ENCODE measurements at regions not wholly inside any gene's neighbourhood (a gene's known extent, or its start where the extent isn't known, plus 50 kb on each side); places are given as distances from the start of the nearest gene placed in this dataset.

DNA sequence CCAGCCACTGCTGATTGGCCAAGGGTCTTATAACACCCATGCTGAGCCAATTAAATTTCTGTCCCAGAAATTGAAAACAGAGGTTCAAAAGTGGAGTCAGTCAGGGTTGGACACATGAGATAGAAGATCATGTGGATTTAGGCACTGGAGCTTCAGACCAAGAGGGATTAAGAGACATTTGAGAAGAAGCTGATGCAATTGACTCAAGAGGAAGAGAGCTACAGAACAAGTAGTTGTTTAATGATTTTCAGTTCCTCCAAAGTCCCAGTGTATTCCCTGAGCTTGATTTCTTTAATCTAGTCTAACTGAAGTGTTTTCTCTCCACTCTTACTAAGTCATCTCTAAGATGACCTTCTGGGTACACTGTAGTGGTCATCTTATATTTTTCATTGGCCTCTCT lies 227.1 kb downstream of the DUSP10 start:
- intact Hi-C loops (cut with DNase I; ENCODE audit: low total_unique reads): no loop called here
- Histone ChIP-seq H3K36me3 (no peaks in the 10 kb centered on the region), H3K4me1 (peaks cover 0 to 5% (median 0%) of the 10 kb centered on the region in 4 donors), H3K27me3 (no peaks in the 10 kb centered on the region), H3K9me3 (no peaks in the 10 kb centered on the region), H3K27ac (no peak overlapping the region), H3K4me3 (no peak overlapping the region)
- no peak for DNase-seq
- TF ChIP-seq, protein P1, sequence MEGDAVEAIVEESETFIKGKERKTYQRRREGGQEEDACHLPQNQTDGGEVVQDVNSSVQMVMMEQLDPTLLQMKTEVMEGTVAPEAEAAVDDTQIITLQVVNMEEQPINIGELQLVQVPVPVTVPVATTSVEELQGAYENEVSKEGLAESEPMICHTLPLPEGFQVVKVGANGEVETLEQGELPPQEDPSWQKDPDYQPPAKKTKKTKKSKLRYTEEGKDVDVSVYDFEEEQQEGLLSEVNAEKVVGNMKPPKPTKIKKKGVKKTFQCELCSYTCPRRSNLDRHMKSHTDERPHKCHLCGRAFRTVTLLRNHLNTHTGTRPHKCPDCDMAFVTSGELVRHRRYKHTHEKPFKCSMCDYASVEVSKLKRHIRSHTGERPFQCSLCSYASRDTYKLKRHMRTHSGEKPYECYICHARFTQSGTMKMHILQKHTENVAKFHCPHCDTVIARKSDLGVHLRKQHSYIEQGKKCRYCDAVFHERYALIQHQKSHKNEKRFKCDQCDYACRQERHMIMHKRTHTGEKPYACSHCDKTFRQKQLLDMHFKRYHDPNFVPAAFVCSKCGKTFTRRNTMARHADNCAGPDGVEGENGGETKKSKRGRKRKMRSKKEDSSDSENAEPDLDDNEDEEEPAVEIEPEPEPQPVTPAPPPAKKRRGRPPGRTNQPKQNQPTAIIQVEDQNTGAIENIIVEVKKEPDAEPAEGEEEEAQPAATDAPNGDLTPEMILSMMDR (IDR thresholded peaks at IDR 0.05): no peak

DNA sequence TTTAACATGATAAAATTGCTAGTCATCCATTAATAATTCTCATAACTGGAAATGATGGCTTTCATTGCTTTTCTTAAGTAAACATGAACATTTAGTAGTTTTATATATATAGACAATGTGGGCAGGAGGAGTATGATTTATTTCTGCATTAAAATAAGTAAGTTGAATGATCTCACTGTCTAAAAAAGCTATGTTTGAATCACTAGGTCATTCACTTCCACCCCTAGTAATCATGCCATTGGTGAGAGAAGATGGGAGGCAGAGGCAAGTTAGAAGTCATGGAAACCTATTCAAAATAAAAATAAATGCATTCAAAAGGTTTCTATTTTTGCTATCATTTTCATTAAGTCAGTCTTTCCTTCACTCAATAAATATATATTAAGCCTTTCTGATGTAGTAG lies 226.4 kb downstream of the DUSP10 start:
- intact Hi-C loops (cut with DNase I; ENCODE audit: low total_unique reads): no loop called here
- H3K27ac ChIP-seq: no peak overlapping the region
- no peak overlapping the region for H3K4me3 ChIP-seq
- H3K36me3 ChIP-seq: no peaks in the 10 kb centered on the region
- no peaks in the 10 kb centered on the region for H3K27me3 ChIP-seq
- no peak for DNase-seq
- no peaks in the 10 kb centered on the region for H3K9me3 ChIP-seq
- TF ChIP-seq, protein P1 (IDR thresholded peaks at IDR 0.05): no peak
- H3K4me1 ChIP-seq: peaks cover 0 to 5% (median 0%) of the 10 kb centered on the region in 4 donors

DNA sequence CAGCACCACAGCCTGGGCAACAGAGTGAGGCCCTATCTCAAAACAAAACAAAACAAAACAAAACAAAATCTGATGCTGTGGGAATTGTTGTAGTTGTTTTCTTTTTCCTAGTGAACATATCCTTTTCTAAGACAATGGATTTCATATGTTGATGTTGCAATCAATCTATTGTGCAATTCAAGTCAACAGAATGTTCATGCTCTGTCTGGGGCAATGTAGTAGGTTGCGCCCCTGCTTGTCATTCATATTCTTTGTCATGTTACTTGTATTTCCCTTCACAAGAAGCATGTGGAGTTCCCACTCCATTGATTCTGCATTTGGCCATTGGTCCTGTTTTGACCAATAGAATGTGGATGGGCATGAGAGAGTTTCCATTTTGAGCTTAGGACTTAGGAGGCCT lies 223.9 kb downstream of the DUSP10 start:
- H3K36me3 ChIP-seq: no peaks in the 10 kb centered on the region
- H3K4me3 ChIP-seq: no peak overlapping the region
- intact Hi-C loops (cut with DNase I; ENCODE audit: low total_unique reads): no loop called here
- TF ChIP-seq, protein P1 (IDR thresholded peaks at IDR 0.05): no peak
- no peaks in the 10 kb centered on the region for H3K27me3 ChIP-seq
- DNase-seq: no peak
- H3K27ac ChIP-seq: no peak overlapping the region
- H3K9me3 ChIP-seq: no peaks in the 10 kb centered on the region
- H3K4me1 ChIP-seq: peaks cover 0 to 5% (median 0%) of the 10 kb centered on the region in 4 donors

DNA sequence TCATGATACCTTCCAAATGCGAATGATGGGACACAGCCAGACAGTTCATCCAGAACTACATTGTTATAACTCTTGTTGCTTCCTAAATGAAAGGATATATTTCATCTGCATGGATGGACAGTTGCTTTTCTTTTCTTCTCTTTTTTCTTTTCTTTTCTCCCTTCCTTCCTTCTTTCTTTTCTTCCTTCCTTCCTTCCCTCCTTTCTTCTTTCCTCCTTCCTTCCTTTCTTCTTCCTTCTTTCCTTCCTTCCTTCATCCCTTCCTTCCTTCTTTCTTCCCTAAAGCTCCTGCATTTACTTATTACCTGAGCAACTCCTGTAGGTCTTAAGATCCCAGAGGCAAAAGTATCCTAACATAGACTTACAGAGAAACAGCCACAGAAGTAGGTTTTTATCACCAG lies 221.6 kb downstream of the DUSP10 start:
- Histone ChIP-seq H3K36me3 (no peaks in the 10 kb centered on the region), H3K4me3 (no peak overlapping the region), H3K9me3 (no peaks in the 10 kb centered on the region), H3K4me1 (peaks cover 0 to 5% (median 0%) of the 10 kb centered on the region in 4 donors), H3K27me3 (no peaks in the 10 kb centered on the region), H3K27ac (no peak overlapping the region)
- DNase-seq: no peak
- intact Hi-C loops (cut with DNase I; ENCODE audit: low total_unique reads): no loop called here
- TF ChIP-seq, protein P1 (IDR thresholded peaks at IDR 0.05): no peak

DNA sequence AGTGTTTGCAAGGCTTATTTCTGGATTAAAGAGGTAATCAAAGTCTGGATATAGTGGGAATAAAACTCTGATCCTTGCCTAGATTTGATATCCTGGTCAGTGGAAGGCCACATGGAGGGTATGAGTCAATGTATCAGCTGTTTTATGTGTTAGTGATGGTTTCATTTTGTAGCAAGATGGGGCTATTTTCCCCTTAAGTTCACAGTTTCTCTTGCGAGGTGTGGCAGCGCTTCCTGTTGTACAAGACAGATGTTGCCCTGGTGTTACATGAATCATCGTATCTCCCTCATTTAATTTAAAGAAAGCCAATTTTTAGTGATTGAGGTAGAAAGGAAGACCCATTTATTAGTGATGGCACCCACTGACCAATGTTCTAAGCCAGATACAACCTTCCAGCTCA lies 220.2 kb downstream of the DUSP10 start:
- TF ChIP-seq, protein P1 (IDR thresholded peaks at IDR 0.05): no peak

DNA sequence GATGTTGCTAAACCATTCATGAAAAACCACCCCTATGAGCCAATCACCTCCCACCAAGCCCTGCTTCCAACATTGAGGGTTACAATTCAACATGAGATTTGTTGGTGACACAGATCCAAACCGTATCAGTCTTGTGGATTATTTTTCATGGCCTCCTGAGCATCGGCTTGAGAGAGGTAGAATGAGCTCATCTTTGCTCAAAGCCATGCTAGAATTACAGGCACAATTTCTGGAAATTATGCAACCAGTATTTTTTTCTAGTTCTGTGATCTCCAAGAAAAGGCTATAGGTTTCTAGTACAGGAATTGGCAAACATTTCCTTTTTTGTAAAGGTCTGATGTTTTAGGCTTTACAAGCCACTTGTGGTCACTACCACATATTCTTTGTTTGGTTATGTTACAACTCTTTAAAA lies 219.4 kb downstream of the DUSP10 start:
- intact Hi-C loops (cut with DNase I; ENCODE audit: low total_unique reads): no loop called here
- H3K4me1 ChIP-seq: no peaks in the 10 kb centered on the region
- DNase-seq: no peak
- no peaks in the 10 kb centered on the region for H3K9me3 ChIP-seq
- TF ChIP-seq, protein P1 (IDR thresholded peaks at IDR 0.05): no peak
- H3K4me3 ChIP-seq: no peak overlapping the region
- no peak overlapping the region for H3K27ac ChIP-seq
- no peaks in the 10 kb centered on the region for H3K27me3 ChIP-seq
- H3K36me3 ChIP-seq: no peaks in the 10 kb centered on the region

More for the DNA sequence above, 220.2 kb downstream of the DUSP10 start:
- Histone ChIP-seq H3K4me1 (no peaks in the 10 kb centered on the region), H3K27me3 (no peaks in the 10 kb centered on the region), H3K36me3 (no peaks in the 10 kb centered on the region), H3K4me3 (no peak overlapping the region), H3K27ac (no peak overlapping the region), H3K9me3 (no peaks in the 10 kb centered on the region)
- no peak for DNase-seq
- intact Hi-C loops (cut with DNase I; ENCODE audit: low total_unique reads): no loop called here
